Endothelial cell of umbilical vein (primary cell): ENCODE measurements at regions not wholly inside any gene's neighbourhood (a gene's known extent, or its start where the extent isn't known, plus 50 kb on each side); places are given as distances from the start of the nearest gene placed in this dataset.

Experiments
- BruUV-seq: library from RNA; stranded (reverse); fragments of 400-500 nt; replicated peaks from 2 replicates; lab custom pipeline; 2021; lab: Mats Ljungman, UMichigan
- CTCF ChIA-PET: fragments of 300-600, 350-600 bp; sonication (Branson Sonifier 250); formaldehyde crosslinking; loops from one replicate; lab custom pipeline; 2021; ENCODE audit warnings: antibody characterized with exemption, inconsistent platforms; lab: Charles Lee
- POLR2A ChIA-PET: fragments of 300-600, 350-600 bp; sonication (Branson Sonifier 250); formaldehyde crosslinking; loops from one replicate; lab custom pipeline; 2021; ENCODE audit warnings: antibody characterized with exemption, inconsistent platforms; lab: Charles Lee
- DNase-seq: peaks from one replicate; pipeline ENCODE4 v3.0.0-alpha.2; 2011; ENCODE audit warnings: low read depth, low spot score
- FAIRE-seq: peaks from 2 replicates; lab custom pipeline; 2011; peaks lifted over from hg19 to GRCh38; lab: Jason Lieb, UNC
- H2AFZ ChIP-seq: 2 replicates; pipeline ENCODE4 v1.6.0; 2012; ENCODE audit warnings: low read depth, low read length, control low read depth, inconsistent platforms
- H3K27ac ChIP-seq: 2 replicates; pipeline ENCODE4 v1.5.1; 2011; ENCODE audit warnings: low read depth, mild to moderate bottlenecking, control low read depth, low read length, moderate library complexity; ENCODE audit not compliant: insufficient read depth
- H3K27me3 ChIP-seq, 2 experiments: 2 replicates each; pipeline versions ENCODE4 v1.6.0 to v1.6.1; 2011; ENCODE audit warnings: low read length in 2 of 2, mixed read lengths in 1 of 2; ENCODE audit not compliant: control insufficient read depth in 2 of 2, insufficient read depth in 2 of 2
- H3K36me3 ChIP-seq, 2 experiments: 2 replicates in 1 of 2; 3 replicates in 1 of 2; pipeline ENCODE4 v1.5.1; 2011; ENCODE audit warnings: low read length in 2 of 2, mild to moderate bottlenecking in 1 of 2, moderate library complexity in 1 of 2; ENCODE audit not compliant: control insufficient read depth in 2 of 2, insufficient read depth in 2 of 2; ENCODE audit errors: extremely low read depth in 1 of 2
- H3K4me1 ChIP-seq: 3 replicates; pipeline ENCODE4 v1.5.1; 2011; ENCODE audit warnings: mild to moderate bottlenecking, low read length; ENCODE audit not compliant: control insufficient read depth, insufficient read depth; ENCODE audit errors: extremely low read depth
- H3K4me2 ChIP-seq: 2 replicates; pipeline ENCODE4 v1.6.1; 2011; ENCODE audit warnings: low read length, control low read depth, mixed read lengths; ENCODE audit not compliant: insufficient read depth
- H3K4me3 ChIP-seq, 3 experiments: fragments of 200-600 bp in 1 of 3; sonication (generic), shearing (Covaris generic) in 1 of 3; replicated peaks in 1 of 3; 2 replicates each; pipeline ENCODE4 v1.5.1; 2011 to 2016; ENCODE audit warnings: control low read depth in 3 of 3, low read length in 3 of 3, mild to moderate bottlenecking in 2 of 3, inconsistent platforms in 1 of 3, low read depth in 1 of 3, moderate library complexity in 1 of 3; ENCODE audit not compliant: insufficient read depth in 1 of 3
- H3K79me2 ChIP-seq: 2 replicates; pipeline ENCODE4 v1.6.0; 2012; ENCODE audit warnings: low read length, inconsistent platforms; ENCODE audit not compliant: control insufficient read depth, insufficient read depth
- H3K9ac ChIP-seq: replicated peaks from 2 replicates; pipeline ENCODE3; 2011; ENCODE audit warnings: low read length, control low read depth; ENCODE audit not compliant: insufficient read depth; ENCODE audit errors: extremely low read depth
- H3K9me1 ChIP-seq: replicated peaks from 3 replicates; pipeline ENCODE4 v1.6.0; 2011; ENCODE audit warnings: mild to moderate bottlenecking, low read length; ENCODE audit not compliant: control insufficient read depth, insufficient read depth; ENCODE audit errors: extremely low read depth
- H3K9me3 ChIP-seq: replicated peaks from 2 replicates; pipeline ENCODE4 v1.5.1; 2012; ENCODE audit warnings: low read length, inconsistent platforms; ENCODE audit not compliant: control insufficient read depth, insufficient read depth
- H4K20me1 ChIP-seq: replicated peaks from 2 replicates; pipeline ENCODE3; 2011; ENCODE audit warnings: mild to moderate bottlenecking, low read length; ENCODE audit not compliant: control insufficient read depth, insufficient read depth; ENCODE audit errors: extremely low read depth
- EZH2 ChIP-seq: IDR thresholded peaks from 2 replicates; pipeline ENCODE4 v1.6.1; 2012; ENCODE audit warnings: borderline replicate concordance, low read depth, mild to moderate bottlenecking, moderate library complexity, low read length, inconsistent platforms; ENCODE audit not compliant: severe bottlenecking
- FOS ChIP-seq: IDR thresholded peaks from 2 replicates; pipeline ENCODE4 v1.6.1; 2011; ENCODE audit warnings: mild to moderate bottlenecking, low read length, moderate library complexity, borderline replicate concordance; ENCODE audit not compliant: insufficient read depth
- GATA2 ChIP-seq: IDR thresholded peaks from 2 replicates; pipeline ENCODE4 v1.7.0; 2011; ENCODE audit warnings: low read depth, mild to moderate bottlenecking, moderate library complexity, mixed read lengths, low read length; ENCODE audit not compliant: insufficient read length, insufficient read depth
- JUN ChIP-seq: IDR thresholded peaks from 2 replicates; pipeline ENCODE4 v1.6.1; 2011; ENCODE audit warnings: borderline replicate concordance, low read depth; ENCODE audit not compliant: insufficient read length, insufficient read depth
- MAX ChIP-seq: IDR thresholded peaks from 2 replicates; pipeline ENCODE4 v1.6.1; 2011; ENCODE audit not compliant: insufficient read depth, insufficient read length
- MYC ChIP-seq: IDR thresholded peaks from one replicate; pipeline ENCODE4 v1.6.1; 2011; ENCODE audit warnings: mild to moderate bottlenecking, low read depth, low read length
- POLR2A ChIP-seq: IDR thresholded peaks from 2 replicates; pipeline ENCODE4 v1.6.1; 2012; ENCODE audit warnings: low read depth, mild to moderate bottlenecking, control low read depth, low read length
- POLR2AphosphoS5 ChIP-seq: IDR thresholded peaks from 2 replicates; pipeline ENCODE4 v1.6.1; 2012; ENCODE audit warnings: low read depth, mild to moderate bottlenecking, control low read depth, low read length, moderate library complexity; ENCODE audit not compliant: insufficient read depth
- dilution Hi-C: fragments of 300-500 bp; cut with MboI; formaldehyde crosslinking; loops from one replicate; pipeline ENCODE4 v1.15.0; 2019; ENCODE audit warnings: low sequenced_read_pairs; ENCODE audit not compliant: extremely low pct_ligation_motif_present
- intact Hi-C: fragments of 100-400 bp; cut with micrococcal nuclease; formaldehyde crosslinking; loops from one replicate; pipeline ENCODE4 v1.10.0; 2022
- TF ChIP-seq, protein P1 (sequence below), 2 donors: IDR thresholded peaks; 1 replicate in 1 of 2; 2 replicates in 1 of 2; pipeline ENCODE4 v1.5.1; 2011; ENCODE audit warnings: low read length in 2 of 2, mild to moderate bottlenecking in 2 of 2, moderate library complexity in 2 of 2, control low read depth in 1 of 2, inconsistent platforms in 1 of 2, low read depth in 1 of 2; ENCODE audit not compliant: insufficient read depth in 1 of 2; ENCODE audit errors: extremely low read depth in 1 of 2

DNA sequence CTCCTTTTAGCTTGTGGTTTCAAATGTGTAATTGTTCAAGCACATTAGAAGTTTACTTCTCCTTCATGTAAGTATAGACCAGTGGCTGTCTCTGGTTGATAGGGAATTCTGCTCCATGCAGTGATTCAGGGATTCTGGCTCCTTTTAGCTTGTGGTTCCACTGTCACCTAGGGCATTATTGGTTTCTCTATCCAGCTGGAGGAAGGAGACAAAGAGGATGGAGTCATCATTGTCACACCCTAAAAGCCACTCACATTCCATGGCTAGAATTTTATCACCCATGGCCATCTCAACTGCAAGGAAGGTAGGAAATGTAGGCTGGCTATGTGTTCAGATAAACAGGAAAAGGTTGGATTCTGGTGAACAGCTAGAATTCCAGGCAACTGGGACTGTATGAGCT is 131.2 kb downstream of the URB2 start:
- dilution Hi-C loops = no loop called here
- intact Hi-C loops = no loop called here
- Histone ChIP-seq H3K27ac (no peak overlapping the region), H2AFZ (no peak overlapping the region), H3K36me3 (no peaks in the 10 kb centered on the region), H3K79me2 (no peaks in the 10 kb centered on the region), H3K4me2 (no peak overlapping the region), H3K27me3 (no peaks in the 10 kb centered on the region), H3K4me1 (no peaks in the 10 kb centered on the region), H3K4me3 (no peak overlapping the region), H3K9me1 (no peaks in the 10 kb centered on the region), H3K9me3 (no peaks in the 10 kb centered on the region), H4K20me1 (no peaks in the 10 kb centered on the region), H3K9ac (no peak overlapping the region)
- DNase-seq = no peak
- POLR2A ChIA-PET = no interaction called here
- no peak for FAIRE-seq
- no TSS peak for BruUV-seq
- TF ChIP-seq GATA2 = no peak
- TF ChIP-seq POLR2A = no peak
- no peak for TF ChIP-seq MYC
- TF ChIP-seq POLR2AphosphoS5 = no peak
- TF ChIP-seq, protein P1, sequence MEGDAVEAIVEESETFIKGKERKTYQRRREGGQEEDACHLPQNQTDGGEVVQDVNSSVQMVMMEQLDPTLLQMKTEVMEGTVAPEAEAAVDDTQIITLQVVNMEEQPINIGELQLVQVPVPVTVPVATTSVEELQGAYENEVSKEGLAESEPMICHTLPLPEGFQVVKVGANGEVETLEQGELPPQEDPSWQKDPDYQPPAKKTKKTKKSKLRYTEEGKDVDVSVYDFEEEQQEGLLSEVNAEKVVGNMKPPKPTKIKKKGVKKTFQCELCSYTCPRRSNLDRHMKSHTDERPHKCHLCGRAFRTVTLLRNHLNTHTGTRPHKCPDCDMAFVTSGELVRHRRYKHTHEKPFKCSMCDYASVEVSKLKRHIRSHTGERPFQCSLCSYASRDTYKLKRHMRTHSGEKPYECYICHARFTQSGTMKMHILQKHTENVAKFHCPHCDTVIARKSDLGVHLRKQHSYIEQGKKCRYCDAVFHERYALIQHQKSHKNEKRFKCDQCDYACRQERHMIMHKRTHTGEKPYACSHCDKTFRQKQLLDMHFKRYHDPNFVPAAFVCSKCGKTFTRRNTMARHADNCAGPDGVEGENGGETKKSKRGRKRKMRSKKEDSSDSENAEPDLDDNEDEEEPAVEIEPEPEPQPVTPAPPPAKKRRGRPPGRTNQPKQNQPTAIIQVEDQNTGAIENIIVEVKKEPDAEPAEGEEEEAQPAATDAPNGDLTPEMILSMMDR (IDR thresholded peaks at IDR 0.05; ENCODE audit: extremely low read depth in 1 of 2, insufficient read depth in 1 of 2, low read depth in 1 of 2, low read length in 2 of 2) = no peak
- TF ChIP-seq JUN = no peak
- TF ChIP-seq EZH2 = no peak
- TF ChIP-seq FOS = no peak
- no peak for TF ChIP-seq MAX
- CTCF ChIA-PET = no interaction called here
